Smooth muscle cell (in vitro differentiated cells): ENCODE measurements at regions not wholly inside any gene's neighbourhood (a gene's known extent, or its start where the extent isn't known, plus 50 kb on each side); places are given as distances from the start of the nearest gene placed in this dataset.

Experiments
- DNase-seq: peaks from one replicate; lab custom pipeline; 2025; ENCODE audit not compliant: unreplicated experiment; lab: John Stamatoyannopoulos, UW
- H2AFZ ChIP-seq: fragments of 200-600 bp; sonication (generic); 2 replicates; pipeline ENCODE4 v1.6.0; 2016; ENCODE audit warnings: antibody characterized with exemption, low read depth, mild to moderate bottlenecking
- H3F3A ChIP-seq: fragments of 200-600 bp; sonication (generic); 2 replicates; pipeline ENCODE4 v1.6.0; 2017; ENCODE audit warnings: antibody characterized with exemption, low read depth
- H3K27ac ChIP-seq: fragments of 200-600 bp; sonication (generic); 2 replicates; pipeline ENCODE4 v1.5.1; 2016; ENCODE audit warnings: low read depth, mild to moderate bottlenecking
- H3K27me3 ChIP-seq: fragments of 200-600 bp; sonication (generic); 2 replicates; pipeline ENCODE4 v1.6.1; 2016; ENCODE audit warnings: low read depth, mild to moderate bottlenecking
- H3K36me3 ChIP-seq: fragments of 200-600 bp; sonication (generic); 2 replicates; pipeline ENCODE4 v1.5.1; 2016; ENCODE audit warnings: low read depth
- H3K4me1 ChIP-seq: fragments of 200-600 bp; sonication (generic); 2 replicates; pipeline ENCODE4 v1.5.1; 2016; ENCODE audit warnings: low read depth
- H3K4me2 ChIP-seq: fragments of 200-600 bp; sonication (generic); 2 replicates; pipeline ENCODE4 v1.6.0; 2016; ENCODE audit warnings: mild to moderate bottlenecking
- H3K4me3 ChIP-seq: fragments of 200-600 bp; sonication (generic); 2 replicates; pipeline ENCODE4 v1.5.1; 2016; ENCODE audit warnings: mild to moderate bottlenecking
- H3K79me2 ChIP-seq: fragments of 200-600 bp; sonication (generic); 2 replicates; pipeline ENCODE4 v1.6.0; 2016; ENCODE audit warnings: low read depth, mild to moderate bottlenecking
- H3K9ac ChIP-seq: fragments of 200-600 bp; sonication (generic); 2 replicates; pipeline ENCODE4 v1.6.0; 2016; ENCODE audit warnings: low read depth
- H3K9me3 ChIP-seq: fragments of 200-600 bp; sonication (generic); replicated peaks from 2 replicates; pipeline ENCODE4 v1.5.1; 2016; ENCODE audit warnings: low read depth
- H4K20me1 ChIP-seq: fragments of 200-600 bp; sonication (generic); 2 replicates; pipeline ENCODE4 v1.6.0; 2016; ENCODE audit warnings: low read depth
- WGBS: methylation state at CpG from one replicate; pipeline ENCODE4 v1.1.7; 2016; ENCODE audit warnings: low lambda C conversion rate; 5-methylcytosine and 5-hydroxymethylcytosine counted together
- TF ChIP-seq, protein P1 (sequence below): fragments of 200-600 bp; sonication (generic); IDR thresholded peaks from 2 replicates; pipeline ENCODE4 v1.5.1; 2017; ENCODE audit warnings: borderline replicate concordance, mild to moderate bottlenecking, antibody characterized with exemption; ENCODE audit not compliant: insufficient read depth, poor library complexity, severe bottlenecking

DNA sequence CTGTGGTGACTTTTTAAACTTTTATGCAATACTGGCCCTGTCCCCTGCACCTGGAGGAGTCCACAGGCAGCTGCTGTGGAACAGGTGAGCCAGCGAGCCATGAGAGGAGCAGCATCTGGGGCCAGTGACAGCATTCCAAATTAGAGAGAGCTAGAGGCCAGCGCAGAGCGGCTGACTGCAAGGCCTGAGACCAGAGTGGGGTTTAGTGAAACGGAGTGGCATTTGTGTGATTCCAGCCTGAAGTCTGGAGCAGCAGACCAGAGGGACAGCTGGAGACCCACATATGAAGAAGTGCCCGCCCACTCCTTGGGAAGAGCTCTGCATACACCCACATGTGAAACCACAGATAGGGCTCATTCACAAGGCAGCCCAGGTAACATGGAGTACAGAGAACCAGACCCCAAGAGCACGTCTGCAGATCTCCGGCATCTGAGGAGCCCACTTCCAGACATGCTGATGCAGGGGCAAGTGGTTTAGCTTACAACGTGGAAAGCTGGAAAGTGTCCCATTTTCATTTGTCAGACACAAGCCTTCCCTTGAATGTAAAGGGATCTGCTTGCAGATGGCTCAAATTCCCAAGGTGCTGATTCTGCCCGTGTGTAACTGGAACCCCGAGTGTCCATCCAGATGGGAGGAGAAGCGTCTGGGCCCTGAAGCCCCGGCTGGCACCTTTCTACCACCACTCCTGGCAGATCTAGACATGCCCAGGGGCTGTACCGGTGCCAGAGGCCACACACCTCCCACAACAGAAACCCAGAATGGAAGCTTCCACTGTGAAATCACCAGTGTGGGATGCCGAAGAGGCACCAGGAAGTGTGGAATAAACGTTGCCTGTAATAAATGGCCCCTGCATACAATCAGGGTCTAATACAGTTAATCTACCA is 256.0 kb upstream of the TCERG1L start:
- Histone ChIP-seq H3K36me3 (no peaks in the 10 kb centered on the region), H3K9me3 (no peaks in the 10 kb centered on the region), H3K27me3 (no peaks in the 10 kb centered on the region), H3K79me2 (no peaks in the 10 kb centered on the region), H3K27ac (no peak overlapping the region), H3K4me2 (no peak overlapping the region), H3F3A (no peaks in the 10 kb centered on the region), H4K20me1 (no peaks in the 10 kb centered on the region), H3K4me1 (no peaks in the 10 kb centered on the region), H3K9ac (no peak overlapping the region), H3K4me3 (no peak overlapping the region), H2AFZ (no peak overlapping the region)
- no peak for DNase-seq
- 88% methylated on average over 15 of the region's 15 CpGs for WGBS
- TF ChIP-seq, protein P1, sequence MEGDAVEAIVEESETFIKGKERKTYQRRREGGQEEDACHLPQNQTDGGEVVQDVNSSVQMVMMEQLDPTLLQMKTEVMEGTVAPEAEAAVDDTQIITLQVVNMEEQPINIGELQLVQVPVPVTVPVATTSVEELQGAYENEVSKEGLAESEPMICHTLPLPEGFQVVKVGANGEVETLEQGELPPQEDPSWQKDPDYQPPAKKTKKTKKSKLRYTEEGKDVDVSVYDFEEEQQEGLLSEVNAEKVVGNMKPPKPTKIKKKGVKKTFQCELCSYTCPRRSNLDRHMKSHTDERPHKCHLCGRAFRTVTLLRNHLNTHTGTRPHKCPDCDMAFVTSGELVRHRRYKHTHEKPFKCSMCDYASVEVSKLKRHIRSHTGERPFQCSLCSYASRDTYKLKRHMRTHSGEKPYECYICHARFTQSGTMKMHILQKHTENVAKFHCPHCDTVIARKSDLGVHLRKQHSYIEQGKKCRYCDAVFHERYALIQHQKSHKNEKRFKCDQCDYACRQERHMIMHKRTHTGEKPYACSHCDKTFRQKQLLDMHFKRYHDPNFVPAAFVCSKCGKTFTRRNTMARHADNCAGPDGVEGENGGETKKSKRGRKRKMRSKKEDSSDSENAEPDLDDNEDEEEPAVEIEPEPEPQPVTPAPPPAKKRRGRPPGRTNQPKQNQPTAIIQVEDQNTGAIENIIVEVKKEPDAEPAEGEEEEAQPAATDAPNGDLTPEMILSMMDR = no peak

DNA sequence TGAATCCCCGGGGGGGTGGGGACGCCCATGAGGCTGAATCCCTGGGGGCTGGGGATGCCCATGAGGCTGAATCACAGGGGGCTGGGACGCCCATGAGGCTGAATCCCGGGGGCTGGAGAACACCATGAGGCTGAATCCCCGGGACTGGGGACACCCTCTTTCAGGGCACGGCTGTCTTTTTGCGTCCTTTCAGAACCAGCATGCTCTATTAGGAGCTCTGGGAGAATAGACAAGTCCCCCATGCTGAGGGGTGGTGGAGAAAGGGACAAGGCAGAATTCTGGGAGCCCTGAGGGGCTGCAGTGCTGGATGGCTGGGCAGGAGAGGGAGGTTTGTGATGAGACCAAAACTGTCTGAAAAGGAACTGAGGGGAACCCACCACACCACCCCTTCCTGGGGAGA is 257.3 kb upstream of the TCERG1L start:
- Histone ChIP-seq H3K27ac (no peak overlapping the region), H2AFZ (no peak overlapping the region), H3F3A (no peaks in the 10 kb centered on the region), H3K9ac (no peak overlapping the region), H3K79me2 (no peaks in the 10 kb centered on the region), H3K4me2 (no peak overlapping the region), H3K4me3 (no peak overlapping the region), H3K9me3 (no peaks in the 10 kb centered on the region), H3K4me1 (no peaks in the 10 kb centered on the region), H3K36me3 (no peaks in the 10 kb centered on the region), H3K27me3 (no peaks in the 10 kb centered on the region), H4K20me1 (no peaks in the 10 kb centered on the region)
- no peak for DNase-seq
- TF ChIP-seq, protein P1 = no peak
- WGBS = 70% methylated on average over 5 of the region's 7 CpGs

DNA sequence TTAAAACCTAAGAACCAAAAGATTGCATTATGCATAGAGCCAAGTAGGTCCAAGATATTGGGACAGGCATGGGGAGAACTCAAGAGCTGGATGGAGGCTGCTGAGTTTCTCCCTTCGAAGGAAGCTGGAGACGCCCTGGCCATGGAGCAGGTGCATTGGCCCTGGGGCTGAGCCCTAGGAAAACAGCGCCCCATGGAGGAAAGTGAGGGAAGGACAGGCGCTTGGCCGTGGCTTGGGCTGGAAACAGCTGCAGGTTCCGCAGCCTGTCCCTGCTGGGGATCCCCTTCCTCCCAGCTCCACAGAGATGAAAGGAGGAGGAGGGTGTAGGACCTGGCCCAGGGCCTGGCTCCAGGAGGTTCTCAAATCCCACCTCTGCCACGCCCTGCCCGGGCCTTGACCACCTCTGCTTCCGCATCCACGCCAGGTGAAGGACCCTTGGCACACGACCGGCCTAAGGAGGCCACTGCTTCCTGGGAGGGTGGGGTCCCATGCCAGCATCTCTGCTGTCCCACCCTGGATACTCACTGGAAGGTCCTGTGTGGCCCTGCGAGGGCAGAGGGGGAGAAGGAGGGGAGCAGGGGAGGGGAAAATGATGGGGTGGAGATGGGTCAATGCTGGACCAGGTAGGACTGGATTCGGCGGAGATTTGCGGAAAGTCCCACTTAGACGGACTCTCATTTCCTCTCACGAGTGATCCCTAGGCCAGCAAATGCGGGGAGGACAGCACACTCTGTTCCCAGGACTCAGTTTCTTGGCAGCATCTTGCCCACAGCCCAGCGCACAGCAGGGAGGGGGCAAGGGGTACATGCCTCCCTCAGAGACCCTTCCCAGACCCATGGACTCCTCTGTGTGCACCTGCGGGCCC is 258.6 kb upstream of the TCERG1L start:
- H3K36me3 ChIP-seq = no peaks in the 10 kb centered on the region
- H4K20me1 ChIP-seq = no peaks in the 10 kb centered on the region
- no peaks in the 10 kb centered on the region for H3K4me1 ChIP-seq
- TF ChIP-seq, protein P1 = no peak
- 73% methylated on average over 20 of the region's 21 CpGs for WGBS
- no peaks in the 10 kb centered on the region for H3F3A ChIP-seq
- no peak overlapping the region for H3K4me3 ChIP-seq
- no peak overlapping the region for H3K27ac ChIP-seq
- no peaks in the 10 kb centered on the region for H3K27me3 ChIP-seq
- no peak overlapping the region for H2AFZ ChIP-seq
- no peak for DNase-seq
- no peaks in the 10 kb centered on the region for H3K9me3 ChIP-seq
- no peak overlapping the region for H3K4me2 ChIP-seq
- no peak overlapping the region for H3K9ac ChIP-seq
- no peaks in the 10 kb centered on the region for H3K79me2 ChIP-seq
